ENCODE measurements at regions not wholly inside any gene's neighbourhood (a gene's known extent, or its start where the extent isn't known, plus 50 kb on each side); places are given as distances from the start of the nearest gene placed in this dataset.

- H3K9me3 Mint-ChIP-seq (ENCODE audit: insufficient read depth), result no peaks in the 10 kb centered on the region
Measured at GRCh38 chr1:213817156-213817555, 170.6 kb upstream of the PROX1 start.

More at GRCh38 chr1:213817156-213817555, 170.6 kb upstream of the PROX1 start:
- Histone ChIP-seq H3K4me3 (ENCODE audit: control extremely low read depth in 1 of 5, extremely low read depth in 1 of 5, insufficient read depth in 1 of 5, low read depth in 2 of 5, low read length in 4 of 5) (no peak overlapping the region), H3K79me2 (ENCODE audit: control insufficient read depth, insufficient read depth, low read length) (no peaks in the 10 kb centered on the region), H2AFZ (ENCODE audit: insufficient read depth, low read depth, low read length, poor library complexity, severe bottlenecking) (no peak overlapping the region), H3K9ac (ENCODE audit: low read length) (no peak overlapping the region), H3K4me2 (replicated peaks; ENCODE audit: low read depth, low read length, poor library complexity, severe bottlenecking) (no peak overlapping the region), H3K27ac (ENCODE audit: low read length in 2 of 2) (no peak overlapping the region), H3K36me3 (replicated peaks in 1 of 2; ENCODE audit: control extremely low read depth in 1 of 2, control insufficient read depth in 1 of 2, extremely low read depth in 1 of 2, insufficient read depth in 2 of 2, low read length in 1 of 2) (no peaks in the 10 kb centered on the region), H4K20me1 (ENCODE audit: control insufficient read depth, insufficient read depth, low read length, poor library complexity, severe bottlenecking) (no peaks in the 10 kb centered on the region), H3K9me3 (ENCODE audit: control extremely low read depth in 1 of 3, control insufficient read depth in 2 of 3, insufficient read depth in 1 of 3, low read length in 2 of 3) (peaks cover 0 to 3% (median 0%) of the 10 kb centered on the region in 3 donors), H3K4me1 (ENCODE audit: control insufficient read depth in 2 of 2, insufficient read depth in 2 of 2, low read length in 2 of 2) (no peaks in the 10 kb centered on the region), H3K27me3 (replicated peaks in 1 of 4; ENCODE audit: control extremely low read depth in 1 of 4, control insufficient read depth in 3 of 4, insufficient read depth in 4 of 4, low read length in 3 of 4) (no peaks in the 10 kb centered on the region)
- WGBS (ENCODE audit: insufficient coverage), result 93% methylated on average over 4 of the region's 6 CpGs
- ChIA-PET POLR2A (no interaction called here), CTCF (no interaction called here)
- TF ChIP-seq EZH2 (IDR thresholded peaks at IDR 0.05; ENCODE audit: borderline replicate concordance, insufficient read depth, low read depth, low read length, poor library complexity, severe bottlenecking) (no peak), CTCF (IDR thresholded peaks at IDR 0.05) (no peak)
- no peak for ATAC-seq (ENCODE audit: low read depth)
- intact Hi-C loops (cut with micrococcal nuclease), result no loop called here
- Mint-ChIP-seq H3K4me1 (no peaks in the 10 kb centered on the region), H3K27me3 (no peaks in the 10 kb centered on the region), H3K27ac (no peak overlapping the region), H3K4me3 (no peak overlapping the region)
- DNase-seq, result no peak

All from B cell (primary cell).